Stimulated activated CD4-positive, alpha-beta T cell treated with anti-CD3 and anti-CD28 coated beads, Interleukin-2, amount 100 ng/mL, for 48 hours (primary cell): ENCODE measurements at regions not wholly inside any gene's neighbourhood (a gene's known extent, or its start where the extent isn't known, plus 50 kb on each side); places are given as distances from the start of the nearest gene placed in this dataset.
A peak's percentile ranks its signal among the peaks of the same experiment; 100 is the strongest.

Experiments
- DNase-seq, 2 donors: peaks; one replicate each; pipeline ENCODE4 v3.0.0-alpha.2; 2020

DNA sequence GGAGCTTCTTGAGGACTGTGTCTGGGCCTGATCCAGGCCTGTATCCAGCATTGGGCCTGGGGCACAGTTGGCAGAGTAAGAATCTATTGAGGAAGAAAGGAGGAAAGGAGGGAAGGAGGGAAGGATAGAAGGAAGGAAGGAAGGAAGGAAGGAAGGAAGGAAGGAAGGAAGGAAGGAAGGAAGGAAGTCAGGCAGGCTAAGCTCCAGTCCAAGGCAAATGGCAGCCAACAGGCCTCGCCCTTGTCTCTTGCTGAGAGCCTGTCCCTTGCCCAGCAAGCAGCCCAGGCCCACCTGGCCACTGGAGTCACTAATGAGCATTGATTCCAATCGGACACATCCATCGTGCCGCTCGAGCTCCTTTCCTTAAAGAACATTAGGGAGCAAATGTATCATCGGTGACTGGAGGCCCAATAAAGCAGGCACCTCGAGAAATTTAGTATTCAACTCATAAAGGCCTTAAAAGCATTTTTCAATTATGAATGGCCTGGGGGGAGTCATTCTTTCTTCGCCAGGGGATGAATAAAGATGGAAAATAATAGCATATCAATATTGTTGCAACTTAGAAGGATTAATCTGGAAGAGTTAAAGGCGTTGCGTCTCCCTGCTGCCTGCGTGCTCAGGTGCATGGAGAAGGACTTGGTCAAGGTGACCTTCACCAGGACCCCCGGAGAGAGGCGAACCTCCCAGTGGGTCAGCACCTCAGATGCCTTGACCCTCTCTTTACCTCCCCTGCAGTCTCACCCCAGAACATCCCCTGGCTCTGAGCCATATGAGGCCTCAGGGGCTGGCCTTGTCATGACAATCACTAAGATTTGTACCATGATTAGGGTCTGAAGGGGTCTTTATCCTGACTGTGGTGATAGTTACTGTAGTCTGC, 144.5 kb upstream of the RUNX3 start:
- DNase-seq = no peak

DNA sequence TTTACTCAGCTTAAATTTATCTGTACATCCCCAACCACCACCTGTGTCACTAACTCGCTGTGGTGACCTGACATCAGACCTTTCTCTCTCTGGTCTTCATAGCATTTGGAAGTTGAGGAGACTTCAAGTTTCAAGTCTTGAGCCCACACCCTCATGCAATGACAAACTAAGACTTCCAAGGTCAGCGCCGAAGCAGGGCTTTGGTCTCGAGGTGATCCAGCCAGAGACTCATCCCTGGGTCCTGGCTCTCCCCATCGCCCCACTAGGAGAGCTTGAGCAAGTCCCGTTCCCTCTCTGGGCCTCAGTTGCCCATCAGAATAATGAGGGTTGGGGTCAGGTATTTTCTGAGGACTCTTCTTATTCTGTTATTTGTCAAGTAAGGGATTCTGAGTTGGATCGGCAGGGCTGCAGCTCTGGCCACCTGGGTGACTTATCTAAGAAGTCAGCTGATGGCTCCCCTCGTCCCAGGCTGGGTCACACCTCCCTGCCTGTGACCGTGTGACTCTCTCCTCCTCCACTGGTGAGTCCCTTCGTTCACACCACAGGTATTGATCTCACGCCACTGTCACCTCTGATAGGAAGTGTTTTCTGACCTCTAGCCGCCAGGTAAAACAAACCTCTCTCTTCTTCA, 143.7 kb upstream of the RUNX3 start:
- DNase-seq = no peak

DNA sequence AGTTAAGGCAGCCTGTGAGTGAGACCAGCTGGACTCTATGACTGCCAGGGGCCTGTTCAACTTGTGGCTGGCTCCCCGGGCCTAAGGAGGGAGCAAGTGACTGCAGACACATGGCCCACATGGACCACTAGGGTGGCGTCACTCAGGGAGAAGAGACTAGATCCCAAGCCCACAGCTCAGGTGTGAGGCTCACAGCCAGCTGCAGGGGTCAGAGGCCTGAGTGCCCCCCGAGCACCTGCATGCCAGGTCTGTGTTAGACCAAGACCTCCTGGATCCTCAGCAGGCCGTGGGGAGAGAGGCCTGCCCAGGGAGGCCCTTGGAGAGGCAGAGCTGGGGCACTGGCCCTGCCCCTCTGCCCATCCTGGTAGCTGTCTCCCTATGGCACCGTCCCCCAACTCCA, 142.4 kb upstream of the RUNX3 start:
- no peak for DNase-seq

DNA sequence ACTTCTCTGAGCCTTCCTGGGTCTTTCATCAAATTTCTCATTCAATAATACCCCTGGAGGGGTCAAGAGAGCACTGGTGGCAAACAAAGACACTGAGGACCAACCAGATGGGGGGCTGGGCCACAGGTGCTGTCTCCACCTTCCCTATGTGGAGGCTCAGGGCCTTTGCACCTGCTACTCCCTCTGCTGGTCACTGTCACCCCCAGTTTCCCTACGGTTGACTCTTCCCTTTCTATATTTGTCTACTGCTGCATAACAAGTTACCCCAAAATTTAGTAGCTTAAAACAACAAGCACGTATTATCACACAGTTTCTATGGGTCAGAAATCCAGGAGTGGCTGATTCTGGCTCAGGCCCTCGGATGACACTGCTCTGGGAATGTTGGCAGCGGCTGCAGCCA, 138.8 kb upstream of the RUNX3 start:
- peak in 1 of 2 donors; percentile 10 for DNase-seq

DNA sequence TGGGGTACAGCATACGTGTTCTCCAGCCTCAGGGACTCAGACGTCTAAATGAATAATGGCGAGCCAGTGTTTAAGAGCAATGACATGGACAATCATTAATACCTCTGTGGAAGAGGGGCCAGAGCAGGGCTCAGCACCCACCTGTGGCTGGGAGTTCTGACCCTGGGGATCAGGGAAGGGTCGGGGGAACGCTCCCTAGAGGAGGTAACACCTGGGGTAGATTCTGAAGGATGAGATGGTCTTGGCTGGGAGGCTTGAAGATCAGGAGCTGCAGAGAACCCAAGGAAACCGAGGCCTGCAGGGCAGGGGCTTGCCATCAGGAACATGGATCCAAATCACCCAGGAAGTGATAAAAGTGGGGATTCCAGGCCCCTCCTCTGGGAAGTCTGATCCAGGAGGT, 138.2 kb upstream of the RUNX3 start:
- DNase-seq = no peak

DNA sequence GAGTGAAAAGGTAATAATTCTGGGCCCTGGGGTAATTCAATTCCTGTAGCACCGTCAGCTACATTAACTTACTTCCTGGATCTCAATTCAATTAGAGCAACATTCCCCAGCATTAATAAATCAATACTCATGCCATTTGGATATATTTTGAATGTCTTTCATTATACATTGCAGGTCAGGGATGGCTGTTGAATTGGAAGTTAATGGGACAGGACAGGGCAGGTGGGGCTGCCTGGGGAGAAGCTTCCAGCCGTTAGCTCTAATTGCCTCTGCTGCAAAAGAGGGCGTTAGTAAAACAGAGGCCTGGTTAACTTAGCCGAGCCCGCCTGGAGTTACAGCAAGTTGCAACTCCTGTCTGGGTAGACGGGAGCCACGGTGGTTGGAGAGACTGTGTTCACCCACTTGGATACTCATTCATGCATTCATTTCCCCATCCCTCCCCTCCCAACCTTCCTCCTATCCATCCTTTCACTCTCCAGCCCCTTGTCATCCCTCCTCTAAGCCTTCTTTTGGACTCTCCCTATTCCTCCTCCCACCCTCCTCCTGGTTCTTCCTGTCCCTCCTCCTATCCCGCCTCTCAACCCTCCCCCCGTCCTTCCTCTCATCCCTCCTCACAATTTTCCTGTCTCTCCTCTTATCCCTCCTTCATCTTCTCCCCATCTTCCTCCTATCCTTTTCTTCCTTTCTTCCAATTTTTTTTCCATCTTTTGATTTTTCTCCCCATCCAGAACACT, 137.6 kb upstream of the RUNX3 start:
- no peak for DNase-seq

DNA sequence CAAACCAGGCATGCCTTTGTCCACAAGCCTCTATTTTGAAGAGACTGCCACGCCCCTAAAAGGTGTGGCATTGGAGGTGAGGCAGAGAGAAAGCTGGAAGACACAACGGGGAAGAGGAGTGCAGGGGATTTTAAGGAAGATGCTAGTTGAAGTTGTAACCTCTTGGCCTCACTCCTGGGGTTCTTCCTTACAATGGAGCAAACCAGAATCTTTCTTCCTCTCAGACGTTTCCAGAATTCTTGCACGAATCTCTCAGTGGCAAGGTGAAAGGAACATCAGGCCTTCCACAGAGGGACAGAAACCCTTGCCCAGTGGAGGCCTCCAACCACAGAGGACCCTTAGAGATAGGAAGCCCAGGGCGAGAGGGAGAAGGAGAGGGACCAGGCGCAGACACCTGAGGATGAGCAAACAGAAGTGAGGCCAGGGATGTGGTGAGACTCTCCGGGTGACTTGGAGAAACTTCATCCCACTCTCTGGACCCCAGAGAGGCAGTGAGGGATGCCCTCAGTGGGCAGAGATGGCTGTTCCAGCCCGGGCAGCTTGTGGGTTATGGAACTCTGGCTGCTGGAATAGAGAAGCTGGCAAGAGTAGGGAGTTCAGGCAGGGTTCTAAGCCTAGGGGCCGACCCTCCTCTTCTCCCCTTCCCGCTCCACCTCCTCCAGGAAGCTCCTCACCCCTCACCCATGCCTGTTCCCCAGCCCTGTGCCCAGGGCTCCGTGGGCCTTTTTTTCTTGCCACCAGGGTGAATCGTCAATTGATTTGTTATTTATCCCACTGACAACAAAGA, 136.8 kb upstream of the RUNX3 start:
- no peak for DNase-seq

DNA sequence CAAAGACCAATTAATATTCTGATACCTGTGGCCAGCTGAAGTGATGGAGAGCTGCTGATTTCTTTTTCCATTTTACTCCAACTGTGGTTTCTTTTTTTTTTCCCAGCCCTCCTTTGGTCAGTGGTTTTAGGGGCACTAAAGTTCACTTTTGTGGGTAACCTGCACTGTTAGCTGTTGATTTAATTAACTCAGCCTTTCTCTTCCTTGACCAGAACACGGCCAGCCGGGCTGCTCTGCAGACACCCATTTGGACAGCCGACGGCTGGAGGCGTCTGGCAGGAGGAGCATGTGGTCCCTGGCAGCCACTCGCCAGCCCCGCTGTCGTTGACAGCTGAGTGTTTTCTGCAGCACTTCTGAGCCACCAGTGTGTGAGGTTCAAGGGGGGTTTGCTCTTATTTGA, 136.2 kb upstream of the RUNX3 start:
- no peak for DNase-seq

DNA sequence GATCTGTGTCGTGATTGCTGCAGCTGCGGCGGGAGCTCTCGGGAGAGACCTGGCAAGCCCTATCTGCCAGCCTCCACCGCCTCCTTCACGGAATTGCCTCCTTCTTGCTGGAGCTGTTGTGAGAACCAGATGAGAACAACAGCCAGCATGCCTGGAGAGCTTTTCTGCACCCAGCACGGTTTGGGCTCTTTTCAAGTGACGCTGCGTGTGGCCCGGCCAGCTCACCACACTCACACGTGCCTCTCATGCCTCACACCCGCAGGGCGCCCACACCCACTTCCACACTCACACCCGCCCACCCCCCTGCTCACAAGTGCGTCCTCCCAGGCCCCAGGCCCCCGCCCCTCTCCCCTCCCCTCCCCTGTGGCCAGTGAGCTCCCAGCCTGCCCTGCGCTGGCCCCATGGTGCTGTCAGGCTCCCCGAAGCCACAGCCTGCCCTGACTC, 135.7 kb upstream of the RUNX3 start:
- DNase-seq = no peak

DNA sequence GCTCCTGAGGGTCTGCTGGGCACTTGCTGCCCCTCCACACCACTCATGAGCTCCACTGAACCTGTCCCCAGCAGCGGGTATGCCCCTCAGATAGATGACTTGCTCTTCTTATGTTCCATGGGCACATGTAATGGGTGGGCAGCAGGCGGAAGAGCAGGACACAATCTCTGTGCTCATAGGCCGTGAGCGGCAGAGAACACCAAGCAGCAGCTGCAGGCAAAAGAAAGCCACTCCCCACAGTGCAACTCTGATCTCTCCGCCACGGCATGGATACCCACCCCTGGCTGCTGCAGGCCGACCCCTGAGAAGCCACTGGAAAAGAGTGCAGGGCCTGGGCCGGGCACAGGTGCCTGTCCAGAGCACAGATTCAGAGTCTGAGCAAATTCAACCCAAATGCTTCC, 135.2 kb upstream of the RUNX3 start:
- DNase-seq = no peak

DNA sequence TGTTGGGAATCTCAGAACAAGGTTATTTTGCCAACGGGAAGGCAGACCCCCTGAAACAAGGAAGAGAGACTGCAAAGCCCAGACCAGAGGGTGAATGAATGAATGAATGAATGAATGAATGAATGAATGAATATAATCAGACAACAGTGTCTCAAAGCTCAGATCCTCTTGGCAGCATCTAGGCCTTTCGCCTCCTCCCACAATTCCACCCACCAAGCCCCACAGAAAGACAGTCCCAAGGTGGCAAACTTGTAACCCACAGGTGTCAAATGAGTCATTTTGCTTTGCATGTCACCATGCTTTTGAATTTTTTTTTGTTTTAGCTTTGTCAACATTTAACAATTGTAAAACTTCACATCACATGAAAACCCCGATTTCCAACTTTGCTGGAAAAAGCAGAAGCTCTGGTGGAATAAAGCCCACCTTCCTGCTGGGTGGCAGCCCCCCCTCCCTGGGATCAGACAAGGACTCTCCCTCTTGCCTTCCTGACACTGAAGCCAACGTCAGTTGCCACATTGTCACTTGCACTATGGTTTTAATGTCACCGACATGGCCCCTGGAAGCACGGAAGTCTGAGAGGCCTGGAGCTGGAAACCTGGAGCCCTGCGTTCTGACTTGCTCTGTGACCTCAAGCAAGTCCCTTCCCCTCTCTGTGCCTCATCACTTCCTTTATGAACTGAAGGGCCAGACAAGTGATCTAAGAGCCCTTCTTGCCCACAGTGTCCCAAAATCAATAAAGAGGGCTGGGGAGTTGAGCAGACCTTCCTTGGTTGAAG, 134.6 kb upstream of the RUNX3 start:
- DNase-seq = no peak

DNA sequence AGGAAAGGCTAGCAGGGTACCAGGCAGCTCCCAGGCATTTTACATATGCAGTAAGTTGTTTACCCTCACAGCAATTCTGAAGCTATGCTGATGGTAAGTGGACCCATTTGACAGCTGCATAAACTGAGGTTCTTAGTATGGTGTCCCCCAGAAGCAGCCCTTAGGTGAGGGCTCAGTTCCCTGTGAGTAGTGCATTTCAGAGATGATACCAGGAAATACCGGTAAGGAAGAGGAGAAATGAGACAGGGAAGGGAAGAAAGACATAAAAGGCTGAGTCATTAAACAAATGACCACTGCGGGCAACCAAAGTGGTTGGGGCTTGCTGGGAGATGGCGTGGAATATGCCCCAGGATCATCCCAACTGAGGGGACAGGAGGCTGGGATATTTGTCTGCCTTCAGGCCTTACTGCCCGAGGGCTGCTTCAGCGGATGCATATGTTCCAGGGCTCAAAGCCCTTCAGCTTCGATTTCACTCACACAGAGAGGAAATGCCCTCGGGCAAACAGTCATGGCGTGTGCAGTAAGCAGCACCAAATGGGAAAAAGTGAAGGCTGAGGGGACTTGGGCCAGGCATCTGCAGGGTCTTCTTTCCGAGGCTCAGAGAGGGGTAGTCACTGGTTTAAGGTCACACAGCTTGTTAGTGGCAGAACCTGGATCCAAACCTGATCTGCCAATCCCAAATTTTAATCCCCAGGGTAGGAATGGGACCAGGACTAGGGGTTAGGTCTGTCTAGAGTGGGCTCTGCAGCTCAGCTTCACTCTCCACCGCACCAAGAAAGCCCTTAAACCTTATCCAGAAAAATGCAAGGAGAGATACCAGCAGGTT, 133.7 kb upstream of the RUNX3 start:
- DNase-seq = no peak

DNA sequence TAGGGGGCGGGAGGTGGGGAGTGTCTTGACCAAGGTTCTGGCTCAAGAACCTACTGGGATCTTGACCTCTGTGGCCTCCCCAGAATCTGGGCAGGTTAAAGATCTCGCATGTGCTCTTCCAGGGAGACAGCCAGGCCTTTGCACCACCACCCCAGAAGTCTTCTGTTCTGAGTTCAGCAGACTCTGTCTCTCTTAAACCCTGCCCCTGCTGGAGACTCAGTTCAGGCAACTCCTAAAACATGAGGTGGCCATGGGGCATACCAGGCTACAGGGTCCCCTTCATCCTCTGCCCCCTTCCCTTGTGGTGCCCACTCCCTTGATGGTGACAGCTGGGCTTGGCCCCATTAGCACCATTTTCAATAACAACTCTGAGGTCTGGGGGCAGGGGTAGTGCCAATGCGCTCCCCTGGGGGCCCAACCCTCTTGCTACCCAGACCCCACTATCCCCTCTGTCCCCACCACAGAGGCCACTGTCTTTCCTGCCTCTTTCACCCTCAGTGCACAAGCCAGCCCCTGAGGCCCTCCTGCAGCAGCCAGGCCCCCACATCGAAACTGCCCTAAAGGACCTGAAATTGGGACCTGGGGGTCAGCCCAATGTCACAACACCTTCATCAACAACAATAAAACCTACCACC, 132.7 kb upstream of the RUNX3 start:
- DNase-seq = no peak

DNA sequence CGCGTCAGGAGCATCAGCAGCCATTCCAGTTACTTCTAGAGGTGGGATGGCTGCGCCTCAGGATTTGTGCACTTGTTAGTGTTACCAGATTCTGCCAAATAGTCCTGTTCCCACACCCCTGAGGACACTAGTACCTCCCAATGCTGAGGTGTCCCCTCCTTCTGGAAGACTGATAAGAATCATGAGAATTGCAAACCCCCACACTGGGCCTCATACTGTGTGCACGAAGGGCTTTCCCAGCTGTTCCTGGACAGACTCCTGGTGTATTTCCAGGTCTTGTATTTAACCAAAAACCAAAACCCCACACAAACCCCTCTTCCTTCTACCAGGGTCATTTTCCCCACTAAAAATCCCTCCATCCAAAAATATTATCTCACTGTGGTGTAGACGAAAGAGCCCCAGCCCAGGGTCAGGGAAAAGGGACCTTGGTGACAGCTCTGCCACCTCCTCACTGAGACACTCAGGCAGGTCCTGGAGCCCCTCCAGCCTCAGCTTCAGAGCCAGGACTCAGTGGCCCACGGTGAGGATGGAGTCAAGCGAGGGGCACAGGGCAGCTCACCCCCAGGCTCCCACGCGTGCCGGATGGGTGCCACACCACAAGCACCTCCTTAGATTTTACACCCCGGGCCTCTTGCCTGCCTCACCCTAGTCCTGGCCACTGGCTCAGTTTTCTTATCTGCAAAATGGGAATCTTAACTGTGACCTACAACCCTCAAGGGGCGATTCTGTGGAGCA, 131.4 kb upstream of the RUNX3 start:
- no peak for DNase-seq

DNA sequence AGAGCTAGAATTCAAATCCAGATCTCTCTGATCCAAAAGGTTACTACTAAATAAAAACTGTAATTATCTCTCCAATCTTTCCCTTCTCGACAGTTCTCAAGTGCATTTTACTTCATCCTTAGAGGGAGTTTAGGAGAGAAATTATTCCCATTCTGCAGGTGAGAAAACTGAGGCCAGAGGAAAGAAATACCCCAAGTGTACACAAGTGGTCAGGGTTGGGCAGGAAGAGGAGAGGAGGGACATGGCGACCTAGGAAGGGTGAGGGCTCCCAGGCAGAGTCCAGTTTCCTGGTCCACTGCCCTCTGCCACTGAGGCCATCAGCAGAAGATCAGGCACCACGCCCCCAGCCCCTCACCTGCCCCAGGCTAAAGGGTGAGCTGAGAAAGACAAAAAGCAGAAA, 127.1 kb upstream of the RUNX3 start:
- DNase-seq = no peak

DNA sequence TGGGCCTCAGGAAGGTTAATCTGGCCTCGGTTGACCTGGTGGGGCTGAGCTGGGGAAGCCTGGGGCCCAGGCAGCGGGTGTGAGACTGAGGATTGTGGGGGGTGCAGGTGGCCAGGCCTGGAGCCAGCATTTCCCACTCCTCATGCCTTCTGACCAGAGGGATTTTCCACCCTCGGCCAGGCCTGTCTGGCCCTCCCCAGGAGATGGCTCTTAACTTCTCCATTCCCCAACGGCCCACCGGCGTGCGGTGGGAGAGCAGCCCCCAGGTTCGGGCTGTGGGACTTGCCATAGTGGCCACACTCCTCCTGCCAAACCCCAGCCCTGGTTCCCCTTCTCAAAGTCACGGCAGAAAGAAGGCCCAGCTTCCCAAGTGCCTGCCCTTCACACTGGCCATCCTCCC, 126.5 kb upstream of the RUNX3 start:
- no peak for DNase-seq

DNA sequence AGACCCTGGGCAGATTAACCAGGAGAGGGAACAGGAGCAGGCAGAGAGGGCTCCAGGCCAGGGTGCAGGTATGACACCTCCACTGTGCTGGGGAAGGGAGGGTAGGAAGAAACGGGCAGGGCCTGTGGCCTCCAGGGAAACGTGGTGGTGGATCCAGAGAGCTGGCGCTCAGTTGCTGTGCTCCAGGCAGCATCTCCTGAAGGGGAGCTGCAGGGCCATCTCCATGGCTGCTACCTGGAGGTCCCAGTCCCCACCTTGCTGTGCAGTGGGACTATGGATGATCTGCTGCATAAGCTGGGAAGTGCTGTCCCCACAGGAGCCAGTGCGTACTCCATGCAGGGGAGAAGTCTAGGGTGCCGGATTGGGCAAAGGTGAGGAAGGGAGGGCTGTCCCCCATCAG, 125.9 kb upstream of the RUNX3 start:
- DNase-seq = no peak

DNA sequence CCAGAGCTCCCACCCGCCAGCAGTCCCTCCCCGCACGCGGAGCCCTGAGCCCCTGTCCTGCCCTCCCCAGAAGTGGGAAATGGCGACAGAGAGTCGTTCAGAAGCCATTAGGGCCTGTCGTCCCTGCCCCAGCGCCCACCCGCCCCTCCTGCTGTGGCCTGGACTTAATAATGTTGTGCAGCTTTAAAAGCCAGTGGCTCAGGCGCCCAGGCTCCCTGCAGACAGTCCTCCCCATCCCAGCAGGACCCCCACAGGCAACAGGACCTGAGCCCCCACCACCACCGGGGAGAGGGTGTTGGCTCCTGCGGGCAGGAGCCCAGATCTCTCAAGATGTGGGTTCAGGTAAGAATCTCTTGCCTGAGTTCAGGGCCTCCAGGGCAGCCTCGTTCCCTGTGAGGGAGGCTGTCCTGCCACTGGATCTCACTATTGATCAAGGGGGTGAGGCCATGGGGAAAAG, 125.3 kb upstream of the RUNX3 start:
- no peak for DNase-seq

DNA sequence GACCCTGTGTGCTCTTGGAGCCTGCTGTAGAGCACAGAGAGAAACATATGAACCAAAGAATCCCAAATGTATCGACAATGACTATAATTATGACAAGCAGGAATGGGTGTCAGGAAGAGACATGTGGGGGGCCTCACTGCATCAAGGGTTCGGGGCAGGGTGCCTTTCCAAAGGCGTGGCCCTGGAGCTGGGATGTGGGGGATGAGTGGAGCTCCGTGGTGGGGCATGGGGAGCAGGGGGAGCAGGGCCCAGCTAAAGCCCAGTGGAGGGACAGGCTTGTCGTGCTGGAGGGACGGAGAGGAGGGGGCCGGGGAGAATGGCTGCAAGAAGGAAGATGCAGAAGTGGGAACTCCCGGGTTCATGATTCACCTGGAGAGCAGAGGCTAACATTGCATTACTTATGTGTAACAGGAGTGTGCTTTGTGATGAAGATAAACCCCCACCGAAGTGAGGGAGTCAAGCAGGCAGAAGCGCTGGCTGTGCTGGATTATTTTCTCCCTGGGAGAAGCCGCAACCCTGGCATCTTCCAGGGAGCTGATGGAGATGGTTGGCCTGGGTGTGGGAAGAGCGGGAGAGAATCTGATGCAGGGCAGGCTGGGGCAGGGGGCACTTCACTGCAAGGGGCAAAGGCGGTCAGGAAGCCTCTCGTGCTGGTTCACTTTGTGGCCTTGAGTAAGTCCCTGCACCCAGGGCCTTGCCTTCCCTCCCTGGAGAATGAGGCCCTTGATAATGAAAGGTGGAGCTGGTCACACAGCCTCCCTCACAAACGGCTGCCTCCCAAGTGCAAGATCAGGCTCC, 124.6 kb upstream of the RUNX3 start:
- no peak for DNase-seq
